ENCODE measurements at regions not wholly inside any gene's neighbourhood (a gene's known extent, or its start where the extent isn't known, plus 50 kb on each side); places are given as distances from the start of the nearest gene placed in this dataset.
A peak's percentile ranks its signal among the peaks of the same experiment; 100 is the strongest.

DNA sequence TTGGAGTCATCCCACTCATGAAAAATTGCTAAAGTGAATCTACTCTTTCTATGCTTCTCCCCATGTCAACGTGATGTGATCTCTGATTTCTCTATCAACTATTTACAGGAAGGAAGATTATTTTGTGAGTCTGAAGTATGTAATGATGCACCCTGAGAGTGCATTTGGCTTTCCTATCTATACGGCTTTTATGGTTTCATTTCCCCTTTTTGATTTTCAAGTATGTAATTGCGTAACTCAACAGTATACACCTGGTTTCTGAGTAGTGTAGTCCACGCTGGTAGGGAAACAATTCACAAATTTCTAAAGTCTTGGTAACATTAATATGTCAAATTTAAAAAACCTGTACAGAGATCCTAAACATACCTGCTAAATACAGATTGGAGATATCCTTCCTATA is 194.7 kb upstream of the SEMA3A start:
- DNase-seq (ENCODE audit: extremely low read depth in 1 of 11, low read depth in 9 of 11, low spot score in 4 of 11), result no peak

DNA sequence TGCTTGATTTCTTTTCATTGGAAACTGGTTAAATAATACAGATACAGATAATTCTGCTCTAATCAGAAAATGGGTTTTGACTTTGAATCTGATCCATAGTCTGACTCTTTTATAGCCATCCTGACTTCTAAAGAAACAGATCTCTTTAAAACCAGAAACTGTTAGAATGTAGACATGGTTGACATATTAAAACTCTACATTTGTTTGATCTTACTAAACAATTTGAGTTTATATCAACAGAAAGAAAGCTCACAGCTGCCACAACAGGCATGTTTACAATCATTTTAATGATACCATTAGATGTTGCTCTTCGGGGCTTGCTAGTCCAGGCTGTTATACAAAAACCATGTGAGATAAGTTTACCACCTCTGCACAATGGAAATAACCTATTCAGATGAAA is 193.0 kb upstream of the SEMA3A start:
- peak in 3 of 11 donors; percentile 7 to 17 (median 9) for DNase-seq (ENCODE audit: extremely low read depth in 1 of 11, low read depth in 9 of 11, low spot score in 4 of 11)

DNA sequence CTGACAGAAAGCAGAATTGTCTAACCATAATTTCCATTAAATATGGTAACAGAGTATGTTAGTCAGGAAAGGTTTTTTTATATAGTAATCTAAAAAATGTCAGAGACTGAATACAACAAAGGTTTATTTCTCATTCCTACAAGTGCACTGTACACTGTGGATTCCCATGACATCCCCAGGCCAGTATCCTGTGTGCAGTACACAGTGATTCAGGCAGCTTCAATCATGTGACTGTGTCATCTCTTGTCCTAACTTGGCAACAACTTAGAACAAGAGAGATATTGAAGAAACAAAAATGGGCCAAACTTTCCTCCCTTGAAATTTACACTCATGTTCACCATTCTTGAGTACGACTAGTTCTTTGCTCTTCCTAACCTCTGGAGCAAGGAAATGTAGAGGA is 189.8 kb upstream of the SEMA3A start:
- no peak for DNase-seq (ENCODE audit: extremely low read depth in 1 of 11, low read depth in 9 of 11, low spot score in 4 of 11)

GRCh38 chr7:84379446-84379845 is 184.9 kb upstream of the SEMA3A start:
- no peak for DNase-seq (ENCODE audit: extremely low read depth in 1 of 11, low read depth in 9 of 11, low spot score in 4 of 11)

DNA sequence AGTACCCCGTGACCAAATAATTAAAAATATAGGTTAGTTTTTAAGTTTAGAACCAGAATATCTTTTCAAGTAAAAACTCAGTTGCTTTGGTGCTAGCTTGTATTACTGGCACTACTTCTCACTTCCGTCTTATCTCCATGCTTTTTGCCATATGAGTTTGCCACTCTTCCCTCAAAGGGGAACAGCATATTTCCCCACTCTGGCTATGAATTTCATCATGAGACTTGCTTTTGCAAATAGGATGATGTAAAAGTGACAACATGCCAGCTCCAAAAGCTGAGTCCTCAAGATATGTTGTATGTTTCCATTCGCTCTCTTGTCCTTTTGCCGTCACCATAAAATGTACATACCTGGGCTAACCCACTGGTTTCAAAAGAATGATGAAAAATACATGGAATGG is 178.1 kb upstream of the SEMA3A start:
- DNase-seq (ENCODE audit: extremely low read depth in 1 of 11, low read depth in 9 of 11, low spot score in 4 of 11), result no peak

DNA sequence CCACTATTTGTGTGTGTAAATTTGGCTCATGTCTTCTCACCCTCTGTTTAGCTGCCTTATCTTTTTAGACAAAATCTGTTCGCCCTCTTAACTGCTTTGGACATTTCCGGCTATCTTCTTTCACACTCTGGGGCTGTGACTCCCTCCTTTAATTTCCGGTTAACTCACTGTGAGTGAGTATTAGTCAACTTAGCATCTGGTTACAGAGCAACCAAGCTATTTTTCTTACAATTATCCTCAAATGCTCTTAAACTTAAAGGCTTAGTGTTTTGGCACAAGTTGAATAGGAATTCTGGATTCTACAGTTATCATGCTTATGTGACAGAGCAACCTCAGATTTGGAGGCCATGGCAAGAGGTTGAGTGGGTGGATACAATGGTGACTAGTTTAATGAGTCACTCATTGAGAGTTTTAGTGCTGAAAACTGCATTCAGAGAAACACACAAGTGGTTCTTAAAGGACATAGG is 177.6 kb upstream of the SEMA3A start:
- no peak for DNase-seq (ENCODE audit: extremely low read depth in 1 of 11, low read depth in 9 of 11, low spot score in 4 of 11)

- DNase-seq (ENCODE audit: extremely low read depth in 1 of 11, low read depth in 9 of 11, low spot score in 4 of 11), result no peak
These were observed 175.5 kb upstream of the SEMA3A start for GRCh38 chr7:84370114-84370513.

- DNase-seq (ENCODE audit: extremely low read depth in 1 of 11, low read depth in 9 of 11, low spot score in 4 of 11), result no peak
These were observed 173.5 kb upstream of the SEMA3A start for GRCh38 chr7:84368122-84368521.

- DNase-seq (ENCODE audit: extremely low read depth in 1 of 11, low read depth in 9 of 11, low spot score in 4 of 11), result no peak
These were observed 170.1 kb upstream of the SEMA3A start for GRCh38 chr7:84364708-84365107.

- no peak for DNase-seq (ENCODE audit: extremely low read depth in 1 of 11, low read depth in 9 of 11, low spot score in 4 of 11)
These were observed 169.2 kb upstream of the SEMA3A start for GRCh38 chr7:84363741-84364140.

DNA sequence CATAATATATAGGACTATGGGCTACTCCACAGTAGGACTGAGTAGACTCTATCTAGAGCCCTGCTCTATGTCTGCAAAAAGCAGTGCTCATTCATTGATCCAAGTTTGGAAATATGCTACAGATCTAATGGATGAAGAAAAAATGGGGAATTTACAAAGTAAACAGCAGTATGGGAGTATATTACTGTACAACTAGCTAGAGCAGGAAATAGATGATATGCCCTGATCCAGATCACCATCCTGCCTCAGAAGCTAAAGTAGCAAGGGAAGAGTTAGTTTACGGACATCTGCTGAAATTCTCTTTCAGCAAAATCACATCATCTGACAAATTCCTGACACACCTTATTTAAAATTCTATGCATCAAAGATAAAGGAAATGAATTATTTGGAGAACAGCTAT is 168.2 kb upstream of the SEMA3A start:
- no peak for DNase-seq (ENCODE audit: extremely low read depth in 1 of 11, low read depth in 9 of 11, low spot score in 4 of 11)

GRCh38 chr7:84362360-84362759 is 167.8 kb upstream of the SEMA3A start:
- DNase-seq (ENCODE audit: extremely low read depth in 1 of 11, low read depth in 9 of 11, low spot score in 4 of 11), result no peak

- DNase-seq (ENCODE audit: extremely low read depth in 1 of 11, low read depth in 9 of 11, low spot score in 4 of 11), result no peak
These were observed 160.3 kb upstream of the SEMA3A start for GRCh38 chr7:84354866-84355265.

DNA sequence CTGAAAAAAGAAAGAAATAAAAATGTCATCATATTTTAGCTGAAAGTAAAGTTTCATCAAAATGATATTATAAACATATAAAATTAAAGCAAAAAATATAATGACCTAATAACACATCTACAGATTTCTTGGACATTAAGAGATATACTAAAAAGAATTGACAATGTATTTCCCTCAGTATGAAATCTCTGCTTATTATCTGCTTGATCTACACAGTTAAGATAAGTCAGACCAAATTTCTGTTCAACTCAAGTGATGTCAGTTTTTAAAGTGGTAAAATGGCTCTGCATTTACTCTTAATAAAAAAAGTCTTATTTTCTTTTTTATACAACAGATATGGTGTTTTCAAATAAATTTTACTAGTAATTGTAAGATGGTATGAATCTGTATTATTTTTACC is 159.4 kb upstream of the SEMA3A start:
- DNase-seq (ENCODE audit: extremely low read depth in 1 of 11, low read depth in 9 of 11, low spot score in 4 of 11), result no peak

- no peak for DNase-seq (ENCODE audit: extremely low read depth in 1 of 11, low read depth in 9 of 11, low spot score in 4 of 11)
These were observed 144.7 kb upstream of the SEMA3A start for GRCh38 chr7:84339306-84339705.

DNA sequence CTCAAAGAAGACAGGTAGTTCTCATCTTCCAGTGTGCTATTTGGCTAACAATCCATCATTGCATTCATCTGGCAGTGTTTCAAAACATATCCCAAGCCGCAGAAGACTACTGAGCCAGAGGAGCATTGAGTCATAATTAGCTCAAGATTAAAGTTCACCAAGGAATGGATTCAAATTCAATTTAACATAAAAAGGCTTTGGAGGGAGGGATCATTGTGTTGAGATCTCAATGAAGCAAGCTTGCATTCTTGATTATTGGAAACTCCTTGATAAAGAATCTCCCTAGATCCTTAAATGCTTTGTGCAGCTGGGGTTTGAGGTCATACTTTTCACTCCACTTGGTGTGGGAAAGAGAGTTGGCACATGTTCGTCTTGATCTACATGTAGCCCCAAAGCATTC is 142.8 kb upstream of the SEMA3A start:
- DNase-seq (ENCODE audit: extremely low read depth in 1 of 11, low read depth in 9 of 11, low spot score in 4 of 11), result no peak

- DNase-seq (ENCODE audit: extremely low read depth in 1 of 11, low read depth in 9 of 11, low spot score in 4 of 11), result no peak
These were observed 142.2 kb upstream of the SEMA3A start for GRCh38 chr7:84336766-84337165.

GRCh38 chr7:84336303-84336702 is 141.7 kb upstream of the SEMA3A start:
- no peak for DNase-seq (ENCODE audit: extremely low read depth in 1 of 11, low read depth in 9 of 11, low spot score in 4 of 11)

- peak in 2 of 11 donors; percentile 7 to 8 for DNase-seq (ENCODE audit: extremely low read depth in 1 of 11, low read depth in 9 of 11, low spot score in 4 of 11)
These were observed 137.0 kb upstream of the SEMA3A start for GRCh38 chr7:84331616-84332015.

GRCh38 chr7:84328571-84328970 is 134.0 kb upstream of the SEMA3A start:
- DNase-seq (ENCODE audit: extremely low read depth in 1 of 11, low read depth in 9 of 11, low spot score in 4 of 11), result no peak

- DNase-seq (ENCODE audit: extremely low read depth in 1 of 11, low read depth in 9 of 11, low spot score in 4 of 11), result no peak
These were observed 129.6 kb upstream of the SEMA3A start for GRCh38 chr7:84324136-84324630.

- no peak for DNase-seq (ENCODE audit: extremely low read depth in 1 of 11, low read depth in 9 of 11, low spot score in 4 of 11)
These were observed 122.9 kb upstream of the SEMA3A start for GRCh38 chr7:84317536-84317935.

All from renal cortex interstitium (tissue), 11 donors.